OCI-LY3 (cell line): ENCODE measurements at regions not wholly inside any gene's neighbourhood (a gene's known extent, or its start where the extent isn't known, plus 50 kb on each side); places are given as distances from the start of the nearest gene placed in this dataset.

Source experiments
- CTCF ChIP-seq: fragments of 200-600, 300-600 bp; sonication (generic); IDR thresholded peaks from 2 replicates; pipeline ENCODE4 v1.5.1; 2014; ENCODE audit warnings: antibody characterized with exemption, low read length, low read depth
- EZH2phosphoT487 ChIP-seq: fragments of 200-600 bp; shearing (Covaris generic); IDR thresholded peaks from 2 replicates; pipeline ENCODE4 v1.6.1; 2018; ENCODE audit warnings: antibody characterized with exemption, mixed run types, low read depth

GRCh38 chr6:22082218-22082617 lies 214.6 kb downstream of the PRL start:
- TF ChIP-seq CTCF (no peak), EZH2phosphoT487 (no peak)
